SKM-1 treated with dmso at 0.1 percent for 144 hours (cell line): ENCODE measurements at regions not wholly inside any gene's neighbourhood (a gene's known extent, or its start where the extent isn't known, plus 50 kb on each side); places are given as distances from the start of the nearest gene placed in this dataset.
"Not testable (repeated sequence)": the region's sequence is repeated elsewhere in the genome, so short reads cannot be mapped to it uniquely, and the experiment has no call there.

Experiments used
- DNase-seq: peaks from one replicate; lab custom pipeline; 2025; ENCODE audit not compliant: unreplicated experiment; lab: John Stamatoyannopoulos, UW

DNA sequence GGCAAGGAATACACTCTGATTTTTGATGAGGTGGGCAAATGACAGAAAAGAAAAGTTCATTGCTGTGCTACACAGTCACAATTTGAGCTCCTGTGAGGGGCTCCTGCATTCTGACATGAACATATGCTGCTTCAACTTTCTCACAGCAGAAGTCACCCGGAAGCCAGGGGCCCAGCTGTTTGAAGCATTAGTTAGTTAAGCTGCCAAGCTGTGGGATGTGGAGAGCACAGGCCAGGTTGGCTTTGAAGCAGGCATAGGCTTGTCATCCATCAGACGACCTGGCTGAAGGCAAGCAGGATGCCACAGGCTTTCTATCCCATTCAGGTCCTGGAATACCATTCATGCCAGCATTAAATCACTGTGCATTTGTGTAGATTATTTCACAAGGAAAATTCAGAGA is 63.1 kb downstream of the MTNR1B start:
- DNase-seq: no peak

DNA sequence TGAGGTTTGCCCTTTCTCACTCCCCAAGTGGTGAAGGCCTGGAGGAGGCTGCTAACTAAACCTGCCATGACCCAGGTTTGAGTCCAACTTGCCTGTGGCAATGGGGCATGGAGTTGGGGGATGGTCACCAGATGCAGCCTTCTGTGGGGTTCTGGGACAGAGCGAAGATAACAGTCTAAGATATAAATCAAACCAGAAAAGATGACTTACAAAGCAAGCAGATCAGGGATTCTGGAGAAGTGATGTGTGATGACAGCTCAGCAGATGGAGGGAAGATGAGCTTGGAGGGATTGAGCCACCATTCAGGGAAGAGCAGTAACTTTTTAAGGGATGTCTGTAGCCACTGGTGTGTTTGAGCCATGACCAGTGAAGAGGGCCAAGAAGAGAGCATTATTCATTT is 63.6 kb downstream of the MTNR1B start:
- DNase-seq: no peak

DNA sequence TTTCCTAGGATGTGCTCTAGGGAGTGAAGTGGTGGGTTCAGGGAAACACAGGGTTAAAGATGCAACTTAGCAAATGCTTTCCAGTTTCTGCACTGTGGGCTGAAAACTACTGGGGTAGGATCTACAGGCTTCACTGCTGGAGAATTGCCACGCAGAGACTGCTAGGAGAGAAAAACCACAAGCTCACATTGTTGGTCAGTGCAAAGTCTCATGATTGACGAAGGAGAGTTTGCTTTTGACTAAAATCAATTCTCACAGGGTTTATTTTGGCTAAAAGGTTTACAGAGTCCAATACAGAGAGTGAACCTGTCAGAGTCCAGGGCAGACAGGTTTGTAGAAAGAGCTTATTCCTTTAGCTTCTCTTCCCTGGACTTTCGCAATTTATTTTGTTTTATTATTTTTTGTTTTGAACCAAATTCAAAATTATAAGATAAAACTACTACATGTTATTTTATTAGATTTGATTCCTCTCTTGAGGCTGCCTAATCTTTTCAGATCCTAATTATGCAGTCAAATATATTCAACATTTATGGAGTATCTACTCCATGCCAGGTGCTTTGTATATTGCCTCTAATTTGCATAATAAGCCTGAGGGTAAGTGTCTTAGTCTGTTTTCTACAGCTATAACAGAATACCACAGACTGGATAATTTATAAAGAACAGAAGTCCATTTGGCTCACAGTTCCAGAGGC is 64.7 kb downstream of the MTNR1B start:
- DNase-seq: no peak

DNA sequence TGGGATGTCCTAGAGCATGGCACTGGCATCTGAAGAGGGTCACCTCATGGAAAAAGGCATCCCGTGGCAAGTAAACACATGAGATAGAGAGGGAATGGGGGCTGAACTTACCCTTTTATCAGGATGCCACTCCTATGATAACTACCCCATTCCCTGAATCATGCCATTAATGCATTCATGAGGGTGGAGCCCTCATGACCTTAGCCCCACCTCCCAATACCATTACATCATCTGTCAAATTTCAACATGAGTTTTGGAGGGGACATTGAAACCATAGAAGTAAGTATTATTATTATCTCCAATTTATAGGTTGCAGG is 65.2 kb downstream of the MTNR1B start:
- DNase-seq: no peak

DNA sequence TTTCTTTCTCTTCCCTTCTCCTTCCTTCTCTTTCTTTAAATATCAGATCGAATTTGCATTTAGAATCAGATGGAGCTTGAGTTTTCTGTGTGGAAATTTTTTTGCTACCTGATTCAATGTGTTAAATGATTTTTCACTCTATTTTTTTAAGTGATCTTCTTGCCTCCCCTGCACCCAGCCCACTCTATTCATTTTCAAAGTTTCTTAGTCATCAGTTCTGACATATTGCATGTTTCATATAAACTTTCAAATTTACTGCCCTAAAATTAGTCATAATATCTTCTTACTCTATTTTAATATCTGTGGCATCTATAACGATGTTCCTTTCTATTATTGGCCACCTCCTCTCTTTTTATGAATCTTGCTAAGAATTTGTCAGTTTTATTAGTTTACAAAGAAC is 69.1 kb downstream of the MTNR1B start:
- no peak for DNase-seq

DNA sequence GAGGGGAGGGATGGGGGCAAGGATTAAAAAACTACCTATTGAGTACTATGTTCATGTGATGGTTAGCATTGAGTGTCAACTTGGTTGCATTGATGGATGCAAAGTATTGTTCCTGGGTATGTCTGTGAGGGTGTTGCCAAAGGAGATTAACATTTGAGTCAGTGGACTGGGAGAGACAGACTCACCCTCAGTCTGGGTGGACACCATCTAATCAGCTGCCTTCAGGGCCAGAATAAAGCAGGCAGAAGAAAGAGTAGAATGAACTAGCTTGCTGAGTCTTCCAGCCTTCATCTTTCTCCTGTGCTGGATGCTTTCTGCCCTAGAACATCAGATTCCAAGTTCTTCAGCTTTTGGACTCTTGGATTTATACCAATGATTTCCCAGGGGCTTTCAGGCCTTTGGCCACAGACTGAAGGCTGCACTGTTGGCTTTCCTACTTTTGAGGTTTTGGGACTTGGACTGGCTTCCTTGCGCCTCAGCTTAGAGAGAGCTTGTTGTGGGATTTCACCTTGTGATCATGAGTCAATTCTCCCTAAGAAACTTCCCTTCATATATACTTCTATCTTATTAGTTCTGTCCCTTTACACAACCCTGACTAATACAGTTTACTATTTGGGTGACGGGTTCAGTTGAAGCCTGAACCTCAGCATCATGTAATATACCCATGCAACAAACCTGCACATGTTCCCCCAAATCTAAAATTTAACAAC is 70.2 kb downstream of the MTNR1B start:
- no peak for DNase-seq

DNA sequence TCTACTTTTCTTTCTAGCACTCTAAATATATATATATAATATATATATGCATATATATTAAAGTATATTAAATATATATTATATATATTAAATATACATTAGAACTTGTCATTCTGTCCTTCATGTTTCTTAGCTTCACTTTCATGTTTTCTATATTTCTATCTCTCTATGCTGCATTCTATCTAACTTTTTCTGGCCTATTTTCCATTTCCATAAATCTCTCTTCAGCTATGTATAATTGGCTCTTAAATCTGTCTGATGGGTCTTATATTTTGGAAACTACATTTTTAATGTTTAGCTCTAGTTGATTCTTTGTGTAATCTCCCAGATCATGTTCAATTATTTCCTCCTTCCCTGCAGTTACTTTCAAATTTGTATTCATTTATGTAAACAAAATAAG is 72.2 kb downstream of the MTNR1B start:
- no peak for DNase-seq

DNA sequence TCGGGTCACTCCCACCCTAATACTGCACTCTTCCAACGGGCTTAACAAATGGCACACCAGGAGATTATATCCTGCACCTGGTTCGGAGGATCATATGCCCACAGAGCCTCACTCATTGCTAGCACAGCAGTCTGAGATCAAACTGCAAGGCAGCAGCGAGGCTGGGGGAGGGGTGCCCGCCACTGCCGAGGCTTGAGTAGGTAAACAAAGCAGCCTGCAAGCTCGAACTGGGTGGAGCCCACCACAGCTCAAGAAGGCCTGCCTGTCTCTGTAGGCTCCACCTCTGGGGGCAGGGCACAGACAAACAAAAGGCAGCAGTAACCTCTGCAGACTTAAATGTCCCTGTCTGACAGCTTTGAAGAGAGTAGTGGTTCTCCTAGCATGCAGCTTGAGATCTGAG is 73.7 kb downstream of the MTNR1B start:
- not testable (repeated sequence) for DNase-seq

DNA sequence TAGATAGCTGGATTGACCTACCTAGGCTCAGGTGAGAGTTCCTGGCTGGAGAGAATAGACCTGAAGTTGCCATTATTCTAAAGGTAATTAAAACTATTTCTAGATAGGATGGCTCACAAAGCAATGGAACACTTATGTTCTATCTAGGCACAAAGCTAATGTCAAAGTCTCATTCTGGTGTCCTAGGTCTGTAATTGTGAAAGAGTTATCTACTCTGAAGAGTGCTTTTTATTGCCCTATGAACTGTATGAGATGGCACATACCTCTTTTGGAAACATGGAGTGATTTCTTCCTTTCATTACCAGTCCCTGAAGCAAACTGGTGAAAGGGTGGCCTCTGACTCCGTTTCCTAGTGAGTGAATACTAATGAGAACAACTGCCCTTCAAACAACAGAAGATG is 80.3 kb downstream of the MTNR1B start:
- no peak for DNase-seq

DNA sequence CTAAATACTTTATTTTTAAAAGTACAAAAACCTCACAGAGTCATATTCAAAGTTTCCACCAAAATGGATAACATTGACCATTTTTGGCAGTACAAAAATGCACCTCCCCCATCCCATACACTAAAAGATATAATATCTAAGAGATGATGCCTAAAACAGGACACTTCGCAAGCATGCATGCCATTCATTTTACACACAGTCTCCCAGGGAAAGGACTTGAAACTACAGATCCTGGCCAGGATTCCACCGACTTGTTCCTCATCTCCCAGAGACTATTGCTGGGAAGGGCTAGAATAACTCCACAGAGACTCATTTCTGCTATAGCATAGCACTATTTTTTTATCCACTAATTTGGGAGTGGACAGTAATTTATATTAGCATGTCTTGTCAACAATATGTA is 81.7 kb downstream of the MTNR1B start:
- no peak for DNase-seq

DNA sequence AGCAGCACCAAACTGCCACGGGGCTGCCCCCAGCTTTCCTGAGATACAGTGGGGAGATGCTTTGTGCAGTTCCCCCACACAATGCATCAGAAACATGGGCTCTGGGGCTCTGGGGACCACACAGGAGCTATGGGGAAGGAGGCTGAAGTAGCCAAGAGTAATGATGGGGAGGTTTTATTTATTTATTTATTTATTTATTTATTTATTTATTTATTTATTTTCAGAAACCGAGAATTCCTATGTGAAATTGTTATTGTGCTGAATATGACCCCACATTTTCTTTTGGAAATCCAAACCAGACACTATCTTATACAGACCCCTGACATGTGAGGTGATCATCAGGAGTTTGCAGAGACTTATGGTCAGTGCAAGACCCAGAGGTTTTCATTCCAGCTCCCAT is 84.4 kb downstream of the MTNR1B start:
- no peak for DNase-seq

DNA sequence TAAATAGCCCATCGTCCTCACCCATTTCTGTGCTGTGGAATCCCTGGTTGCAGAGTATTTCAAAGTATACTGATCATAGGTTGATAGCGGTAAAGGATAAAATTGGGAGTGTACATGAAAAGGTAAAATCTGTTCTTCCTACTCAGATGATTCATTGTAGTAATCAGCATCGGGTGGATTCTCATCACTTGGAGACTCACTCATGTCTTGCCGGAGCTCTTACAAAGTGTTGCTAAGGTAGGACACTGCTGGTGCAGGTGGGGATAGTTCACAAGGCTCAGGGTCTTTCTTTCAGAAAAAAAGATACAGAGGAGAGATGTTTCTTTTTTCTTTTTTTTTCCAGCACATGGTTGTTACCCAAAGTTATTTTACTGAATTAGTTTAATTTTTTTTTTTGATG is 84.8 kb downstream of the MTNR1B start:
- DNase-seq: no peak

DNA sequence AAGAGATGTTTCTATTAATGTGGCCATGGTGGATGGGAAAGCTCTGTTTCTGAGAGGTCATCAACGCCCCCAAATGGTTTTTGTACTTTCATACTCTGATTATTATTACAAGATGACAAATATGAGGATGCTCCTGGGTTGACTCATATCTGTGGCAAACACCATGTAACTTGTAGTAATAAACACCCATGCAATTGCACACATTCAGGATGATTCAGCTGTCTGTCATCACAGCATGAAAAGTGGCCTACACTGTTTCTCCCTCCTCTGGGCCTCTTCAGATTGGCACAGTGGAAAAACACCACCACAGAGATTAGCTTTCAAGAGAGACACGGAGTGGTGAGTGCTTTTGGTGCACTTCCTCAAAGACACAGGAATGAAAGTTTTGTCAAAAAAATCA is 85.4 kb downstream of the MTNR1B start:
- DNase-seq: no peak

DNA sequence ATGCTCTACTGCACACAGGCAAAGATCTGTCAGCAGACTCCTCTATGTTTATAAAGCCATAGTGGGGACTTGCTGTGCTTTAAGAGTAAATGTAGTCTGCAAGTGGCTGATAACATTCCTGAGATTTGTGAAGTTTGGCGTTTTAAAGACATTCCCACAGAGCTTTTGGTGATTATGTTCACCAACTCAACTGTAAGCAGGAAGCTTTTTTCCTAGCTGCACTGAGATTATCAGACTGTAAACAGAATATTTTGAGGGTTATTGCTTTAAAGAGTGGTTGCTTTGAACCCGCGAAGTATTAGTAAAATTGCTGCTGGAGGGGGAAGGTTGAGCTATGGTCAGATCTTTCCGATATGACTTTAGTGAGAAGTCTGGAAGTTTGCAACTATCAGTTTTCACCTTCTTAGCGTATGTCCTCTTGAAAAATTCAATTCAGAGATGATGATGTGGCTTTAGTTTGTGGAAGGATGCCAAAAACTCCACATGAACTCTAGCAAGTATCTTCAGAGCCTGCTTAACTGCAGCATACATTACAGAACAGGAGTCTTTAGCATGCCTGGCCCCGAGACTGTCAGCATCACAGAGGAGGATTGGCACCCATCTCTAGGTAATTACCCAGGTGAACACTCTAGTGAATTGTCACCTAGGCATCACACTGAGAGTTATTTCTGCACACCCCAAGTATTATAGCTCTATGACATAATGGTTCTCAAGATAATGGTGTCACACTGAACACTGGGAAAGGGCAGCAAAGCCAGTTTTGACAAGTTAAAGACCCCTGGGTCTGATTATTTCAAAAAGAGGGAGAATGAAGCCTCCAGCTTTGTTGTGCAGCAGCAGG is 89.9 kb downstream of the MTNR1B start:
- no peak for DNase-seq

DNA sequence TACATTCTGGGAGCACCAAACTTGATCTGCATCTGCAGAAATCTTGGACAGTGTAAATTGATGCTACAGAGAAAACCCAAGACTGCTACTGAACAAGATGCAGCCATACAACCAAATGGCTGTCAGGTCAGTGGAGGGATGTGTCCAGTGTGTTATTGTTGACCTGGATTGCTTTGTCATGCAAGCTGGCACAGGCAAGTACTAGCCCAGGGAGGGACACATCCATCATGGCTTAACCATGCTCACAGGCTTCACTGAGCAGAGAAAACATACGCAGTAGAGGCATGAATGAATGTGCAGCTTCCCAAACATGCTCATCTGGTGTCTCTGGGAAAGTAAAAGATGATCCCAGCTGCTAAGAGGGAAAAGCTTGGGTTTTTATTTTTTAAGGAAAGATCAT is 93.6 kb downstream of the MTNR1B start:
- DNase-seq: no peak

DNA sequence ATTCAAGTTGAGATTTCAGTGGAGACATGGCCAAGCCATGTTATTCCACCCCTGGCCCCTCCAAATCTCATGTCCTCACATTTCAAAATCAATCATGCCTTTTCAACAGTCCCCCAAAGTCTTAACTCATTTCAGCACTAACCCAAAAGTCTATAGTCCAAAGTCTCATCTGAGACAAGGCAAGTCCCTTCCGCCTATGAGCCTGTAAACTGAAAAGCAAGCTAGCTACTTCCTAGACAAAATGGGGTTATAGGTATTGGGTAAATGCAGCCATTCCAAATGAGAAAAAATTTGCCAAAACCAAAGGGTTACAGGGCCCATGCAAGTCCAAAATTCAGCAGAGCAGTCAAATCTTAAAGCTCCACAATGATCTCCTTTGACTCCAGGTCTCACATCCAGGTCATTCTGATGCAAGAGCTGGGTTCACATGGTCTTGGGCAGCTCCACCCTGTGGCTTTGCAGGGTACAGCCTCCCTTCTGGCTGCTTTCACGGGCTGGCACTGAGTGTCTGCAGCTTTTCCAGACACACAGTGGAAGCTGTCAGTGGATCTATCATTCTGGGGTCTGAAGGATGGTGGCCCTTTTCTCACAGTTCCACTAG is 95.7 kb downstream of the MTNR1B start:
- not testable (repeated sequence) for DNase-seq

DNA sequence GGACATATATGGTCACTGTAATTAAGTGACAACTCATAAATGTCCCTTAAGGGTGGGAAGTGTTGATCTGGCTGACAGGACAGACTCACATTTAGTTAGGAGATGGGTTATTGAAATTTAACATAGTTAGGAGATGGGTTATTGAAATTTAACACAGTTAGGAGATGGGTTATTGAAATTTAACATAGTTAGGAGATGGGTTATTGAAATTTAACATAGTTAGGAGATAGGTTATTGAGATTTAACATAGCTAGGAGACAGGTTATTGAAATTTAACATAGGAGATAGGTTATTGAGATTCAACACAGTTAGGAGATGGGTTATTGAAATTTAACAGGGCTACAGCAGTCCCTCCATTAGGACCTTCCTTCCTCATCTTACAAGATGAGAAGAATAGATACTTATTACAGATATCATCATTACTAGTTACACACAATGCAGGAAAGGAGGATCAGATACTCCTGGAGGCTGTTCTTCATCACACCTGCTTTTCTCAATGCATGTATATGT is 98.5 kb downstream of the MTNR1B start:
- DNase-seq: no peak

DNA sequence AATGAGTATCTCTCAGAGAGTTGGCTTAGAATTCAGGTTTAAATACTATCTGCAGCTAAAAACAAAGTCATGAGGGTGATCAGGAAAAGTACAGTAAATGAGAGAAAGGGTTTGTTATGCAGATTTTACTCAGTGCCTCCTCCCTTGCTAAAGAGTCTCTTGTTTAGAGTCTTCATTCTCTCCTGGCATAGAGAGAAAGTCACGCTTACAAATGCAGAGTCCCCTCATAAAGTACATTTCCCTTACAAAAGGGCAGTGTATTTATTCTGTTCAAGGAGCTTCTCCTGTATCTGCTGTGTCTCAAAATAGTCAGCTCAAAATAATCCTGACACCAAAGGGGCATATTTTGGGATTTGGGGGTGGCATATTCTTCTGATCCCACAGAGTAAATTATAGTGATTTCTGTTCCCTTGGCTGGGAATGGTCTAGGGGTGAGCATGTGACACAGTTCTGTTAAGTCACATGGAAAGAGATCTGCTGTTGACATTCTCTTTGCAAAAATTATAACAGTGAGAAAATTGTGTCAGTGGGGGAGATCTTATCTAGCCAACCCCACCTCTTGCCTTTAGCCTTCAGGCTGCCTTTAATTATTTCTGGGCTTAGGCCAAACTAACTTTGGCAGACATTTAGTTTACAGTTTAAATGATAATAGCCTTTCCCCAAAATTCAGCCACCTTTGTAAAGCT is 102.9 kb downstream of the MTNR1B start:
- DNase-seq: no peak

DNA sequence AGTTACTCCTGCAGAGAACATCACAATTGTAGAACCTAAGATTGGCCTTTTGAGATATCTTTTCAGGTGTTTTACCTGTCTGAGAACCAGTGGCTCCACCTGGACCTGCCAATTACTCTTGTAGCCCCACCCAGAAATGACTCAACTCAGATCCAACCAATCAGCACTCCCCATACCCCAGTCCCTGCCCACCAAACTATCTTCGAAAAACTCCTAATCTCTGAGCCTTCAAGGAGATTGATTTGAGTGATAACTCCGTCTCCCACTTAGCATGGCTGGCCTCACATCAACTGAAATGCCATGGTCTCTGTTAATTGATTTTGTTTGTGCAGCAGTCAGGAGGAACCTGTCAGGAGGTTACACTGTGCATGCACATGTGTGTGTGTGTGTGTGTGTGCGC is 103.6 kb downstream of the MTNR1B start:
- no peak for DNase-seq

DNA sequence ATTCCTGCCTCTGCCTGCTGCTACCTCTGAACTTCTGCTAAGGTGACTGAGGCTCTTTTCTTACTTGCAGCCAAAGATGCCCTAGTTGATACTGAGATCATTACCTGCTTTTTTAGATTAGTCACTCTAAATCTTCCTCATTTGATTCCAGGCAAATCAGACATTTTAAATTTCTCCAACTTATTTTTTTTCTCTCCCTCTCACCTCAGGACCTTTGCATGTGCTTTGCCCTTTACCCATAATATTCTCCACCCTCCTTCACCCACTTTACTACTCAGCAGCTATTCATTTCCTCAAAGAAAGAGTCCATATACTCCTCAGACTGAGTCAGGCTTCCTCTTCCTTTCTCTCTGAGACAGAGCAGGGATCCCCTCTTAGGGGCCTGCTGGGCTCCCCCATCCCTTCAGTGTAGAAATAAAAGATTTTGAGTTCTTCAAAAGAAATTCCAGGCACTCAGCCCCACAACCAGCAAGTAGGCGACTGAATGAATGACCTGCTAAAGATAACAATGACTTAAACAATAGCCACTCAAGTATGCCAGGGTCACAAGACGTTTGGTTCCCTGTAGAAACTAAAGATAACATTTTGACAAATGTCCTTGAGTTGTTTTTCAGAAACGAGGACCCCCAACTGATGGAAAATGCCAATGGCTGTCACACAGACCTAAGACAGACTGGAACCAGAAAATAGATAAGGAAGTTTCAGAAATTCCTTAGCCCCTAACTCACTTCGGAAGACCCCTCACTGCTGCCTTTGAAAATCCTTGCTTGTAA is 104.2 kb downstream of the MTNR1B start:
- no peak for DNase-seq
